ENCODE measurements at regions not wholly inside any gene's neighbourhood (a gene's known extent, or its start where the extent isn't known, plus 50 kb on each side); places are given as distances from the start of the nearest gene placed in this dataset.
"Not testable (repeated sequence)": the region's sequence is repeated elsewhere in the genome, so short reads cannot be mapped to it uniquely, and the experiment has no call there.

DNA sequence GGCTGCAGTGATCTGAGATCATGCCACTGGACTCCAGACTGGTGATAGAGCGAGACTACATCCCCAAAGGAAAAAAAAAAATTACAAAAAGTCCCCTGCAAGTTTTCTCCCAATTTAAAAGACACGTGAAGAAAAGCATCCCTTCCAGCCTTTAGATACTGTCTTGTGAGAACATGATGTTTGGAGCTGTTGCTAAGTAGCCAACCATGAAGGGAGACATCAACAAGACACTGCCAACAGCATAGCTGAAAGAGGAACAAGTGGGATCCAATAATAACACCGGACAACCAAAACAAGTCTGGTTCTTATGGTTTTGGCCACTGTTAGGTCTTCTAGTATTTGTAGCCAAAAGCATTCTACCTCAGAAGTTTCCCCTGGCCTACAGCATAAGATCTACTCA lies 118.9 kb upstream of the CCDC180 start:
- Histone ChIP-seq H3K9ac (ENCODE audit: insufficient read depth, low read length, poor library complexity, severe bottlenecking) (no peak overlapping the region), H3K79me2 (ENCODE audit: insufficient read depth, low read length) (no peaks in the 10 kb centered on the region), H3K27me3 (ENCODE audit: control insufficient read depth in 2 of 2, insufficient read depth in 2 of 2, low read length in 2 of 2) (no peaks in the 10 kb centered on the region), H3K4me2 (replicated peaks; ENCODE audit: extremely low read depth, low read length, poor library complexity, severe bottlenecking) (no peak overlapping the region), H4K20me1 (ENCODE audit: insufficient read depth, low read length) (no peaks in the 10 kb centered on the region), H3K4me3 (replicated peaks in 1 of 3; ENCODE audit: low read depth in 2 of 3, low read length in 3 of 3) (no peak overlapping the region), H3K9me3 (replicated peaks in 1 of 2; ENCODE audit: control insufficient read depth in 1 of 2, insufficient read depth in 1 of 2, low read length in 2 of 2) (no peaks in the 10 kb centered on the region), H3K36me3 (replicated peaks in 1 of 2; ENCODE audit: control insufficient read depth in 1 of 2, insufficient read depth in 2 of 2, low read length in 2 of 2) (no peaks in the 10 kb centered on the region), H3K4me1 (ENCODE audit: control insufficient read depth in 1 of 2, insufficient read depth in 2 of 2, low read length in 2 of 2) (no peaks in the 10 kb centered on the region), H3K27ac (ENCODE audit: low read depth in 1 of 2, low read length in 2 of 2) (no peak overlapping the region), H2AFZ (ENCODE audit: insufficient read depth, low read depth, low read length, poor library complexity, severe bottlenecking) (no peak overlapping the region)
- Mint-ChIP-seq H3K9me3 (peaks cover 0 to 3% (median 0%) of the 10 kb centered on the region in 7 donors), H3K36me3 (no peaks in the 10 kb centered on the region), H3K4me3 (no peak overlapping the region), H3K27me3 (ENCODE audit: low read depth in 3 of 3) (peaks cover 2 to 10% (median 4%) of the 10 kb centered on the region in 3 donors), H3K4me1 (no peaks in the 10 kb centered on the region), H3K27ac (no peak overlapping the region)
- TF ChIP-seq, protein P1, sequence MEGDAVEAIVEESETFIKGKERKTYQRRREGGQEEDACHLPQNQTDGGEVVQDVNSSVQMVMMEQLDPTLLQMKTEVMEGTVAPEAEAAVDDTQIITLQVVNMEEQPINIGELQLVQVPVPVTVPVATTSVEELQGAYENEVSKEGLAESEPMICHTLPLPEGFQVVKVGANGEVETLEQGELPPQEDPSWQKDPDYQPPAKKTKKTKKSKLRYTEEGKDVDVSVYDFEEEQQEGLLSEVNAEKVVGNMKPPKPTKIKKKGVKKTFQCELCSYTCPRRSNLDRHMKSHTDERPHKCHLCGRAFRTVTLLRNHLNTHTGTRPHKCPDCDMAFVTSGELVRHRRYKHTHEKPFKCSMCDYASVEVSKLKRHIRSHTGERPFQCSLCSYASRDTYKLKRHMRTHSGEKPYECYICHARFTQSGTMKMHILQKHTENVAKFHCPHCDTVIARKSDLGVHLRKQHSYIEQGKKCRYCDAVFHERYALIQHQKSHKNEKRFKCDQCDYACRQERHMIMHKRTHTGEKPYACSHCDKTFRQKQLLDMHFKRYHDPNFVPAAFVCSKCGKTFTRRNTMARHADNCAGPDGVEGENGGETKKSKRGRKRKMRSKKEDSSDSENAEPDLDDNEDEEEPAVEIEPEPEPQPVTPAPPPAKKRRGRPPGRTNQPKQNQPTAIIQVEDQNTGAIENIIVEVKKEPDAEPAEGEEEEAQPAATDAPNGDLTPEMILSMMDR (IDR thresholded peaks at IDR 0.05): no peak
- no peak for DNase-seq
- 100% methylated on average over 1 of the region's 3 CpGs for WGBS (ENCODE audit: insufficient coverage)
- intact Hi-C loops (cut with micrococcal nuclease): no loop called here

GRCh38 chr9:97187706-97188105 lies 119.8 kb upstream of the CCDC180 start:
- H3K9me3 ChIP-seq (replicated peaks in 1 of 2; ENCODE audit: control insufficient read depth in 1 of 2, insufficient read depth in 1 of 2, low read length in 2 of 2); H3K79me2 ChIP-seq (ENCODE audit: insufficient read depth, low read length); H3K36me3 ChIP-seq (replicated peaks in 1 of 2; ENCODE audit: control insufficient read depth in 1 of 2, insufficient read depth in 2 of 2, low read length in 2 of 2); H3K36me3 Mint-ChIP-seq; H3K27me3 ChIP-seq (ENCODE audit: control insufficient read depth in 2 of 2, insufficient read depth in 2 of 2, low read length in 2 of 2); H3K4me1 ChIP-seq (ENCODE audit: control insufficient read depth in 1 of 2, insufficient read depth in 2 of 2, low read length in 2 of 2); intact Hi-C loops (cut with micrococcal nuclease); H3K4me2 ChIP-seq (replicated peaks; ENCODE audit: extremely low read depth, low read length, poor library complexity, severe bottlenecking); H3K4me3 ChIP-seq (replicated peaks in 1 of 3; ENCODE audit: low read depth in 2 of 3, low read length in 3 of 3); H3K27ac Mint-ChIP-seq; H3K9me3 Mint-ChIP-seq; H3K4me3 Mint-ChIP-seq; H3K4me1 Mint-ChIP-seq; H2AFZ ChIP-seq (ENCODE audit: insufficient read depth, low read depth, low read length, poor library complexity, severe bottlenecking); H3K9ac ChIP-seq (ENCODE audit: insufficient read depth, low read length, poor library complexity, severe bottlenecking); H3K27ac ChIP-seq (ENCODE audit: low read depth in 1 of 2, low read length in 2 of 2); H4K20me1 ChIP-seq (ENCODE audit: insufficient read depth, low read length); DNase-seq: not testable (repeated sequence)
- 100% methylated on average over 1 of the region's 1 CpG for WGBS (ENCODE audit: insufficient coverage)
- peaks cover 2 to 10% (median 4%) of the 10 kb centered on the region in 3 donors for H3K27me3 Mint-ChIP-seq (ENCODE audit: low read depth in 3 of 3)

Data from CD14-positive monocyte (primary cell).